IMR-90 (cell line): ENCODE measurements at regions not wholly inside any gene's neighbourhood (a gene's known extent, or its start where the extent isn't known, plus 50 kb on each side); places are given as distances from the start of the nearest gene placed in this dataset.
A peak's percentile ranks its signal among the peaks of the same experiment; 100 is the strongest.

Source experiments
- ATAC-seq: fragments of 200-7000 bp; cut with Tn5 transposase; 2 replicates; pipeline ENCODE4 v1.9.1; 2020; ENCODE audit warnings: low read depth, mild to moderate bottlenecking, moderate library complexity
- BruUV-seq: library from RNA; stranded (reverse); fragments of 400-500 nt; replicated peaks from 2 replicates; lab custom pipeline; 2021; lab: Mats Ljungman, UMichigan
- CTCF ChIA-PET: fragments of 300-600 bp; formaldehyde crosslinking; extraction: SDS; loops from one replicate; lab custom pipeline; 2021; ENCODE audit warnings: antibody characterized with exemption; lab: Yijun Ruan, JAX
- POLR2A ChIA-PET: fragments of 300-600 bp; sonication (Branson Sonifier 250); formaldehyde crosslinking; loops from one replicate; lab custom pipeline; 2022; ENCODE audit warnings: antibody characterized with exemption; ENCODE audit not compliant: unreplicated experiment; lab: Charles Lee
- DNase-seq: peaks from one replicate; pipeline ENCODE4 v3.0.0; 2013
- H2AFZ ChIP-seq: replicated peaks from 2 replicates; pipeline ENCODE3; 2013; ENCODE audit warnings: low read length, mild to moderate bottlenecking; ENCODE audit not compliant: poor library complexity
- H2AK5ac ChIP-seq: 2 replicates; pipeline ENCODE4 v1.6.1; 2013; ENCODE audit warnings: low read depth, low read length, inconsistent platforms
- H2AK9ac ChIP-seq: replicated peaks from 2 replicates; pipeline ENCODE3; 2013; ENCODE audit warnings: mild to moderate bottlenecking, low read depth, low read length, moderate library complexity; ENCODE audit not compliant: poor library complexity
- H2BK120ac ChIP-seq: 2 replicates; pipeline ENCODE4 v1.6.1; 2013; ENCODE audit warnings: low read depth, low read length, inconsistent platforms
- H2BK15ac ChIP-seq: 3 replicates; pipeline ENCODE4 v1.6.1; 2013; ENCODE audit warnings: low read depth, low read length, inconsistent platforms
- H2BK20ac ChIP-seq: 2 replicates; pipeline ENCODE4 v1.6.1; 2013; ENCODE audit warnings: low read depth, mild to moderate bottlenecking, inconsistent platforms, low read length, moderate library complexity
- H2BK5ac ChIP-seq: 2 replicates; pipeline ENCODE4 v1.6.1; 2013; ENCODE audit warnings: mild to moderate bottlenecking, low read depth, low read length, inconsistent platforms; ENCODE audit not compliant: poor library complexity, severe bottlenecking
- H3K14ac ChIP-seq: replicated peaks from 2 replicates; pipeline ENCODE4 v1.6.1; 2013; ENCODE audit warnings: low read depth, low read length, inconsistent platforms
- H3K18ac ChIP-seq: 2 replicates; pipeline ENCODE4 v1.6.1; 2013; ENCODE audit warnings: low read depth, low read length, control low read depth
- H3K23ac ChIP-seq: 2 replicates; pipeline ENCODE4 v1.6.1; 2013; ENCODE audit warnings: low read depth, low read length, inconsistent platforms
- H3K27ac ChIP-seq: 2 replicates; pipeline ENCODE4 v1.5.1; 2013; ENCODE audit warnings: mild to moderate bottlenecking, control low read depth, low read length; ENCODE audit not compliant: insufficient read depth
- H3K27me3 ChIP-seq: 2 replicates; pipeline ENCODE4 v1.6.1; 2013; ENCODE audit warnings: low read length; ENCODE audit not compliant: control insufficient read depth, insufficient read depth
- H3K36me3 ChIP-seq: 2 replicates; pipeline ENCODE4 v1.6.1; 2013; ENCODE audit warnings: low read length, mixed read lengths; ENCODE audit not compliant: control insufficient read depth, insufficient read depth
- H3K4ac ChIP-seq: 2 replicates; pipeline ENCODE4 v1.6.1; 2013; ENCODE audit warnings: low read depth, low read length, inconsistent platforms
- H3K4me1 ChIP-seq: 2 replicates; pipeline ENCODE4 v1.6.1; 2013; ENCODE audit warnings: low read length, mixed read lengths; ENCODE audit not compliant: control insufficient read depth, insufficient read depth
- H3K4me2 ChIP-seq: 2 replicates; pipeline ENCODE4 v1.6.1; 2013; ENCODE audit warnings: low read depth, mild to moderate bottlenecking, control low read depth, low read length, moderate library complexity
- H3K4me3 ChIP-seq: 2 replicates; pipeline ENCODE4 v1.5.1; 2013; ENCODE audit warnings: low read depth, mild to moderate bottlenecking, control low read depth, low read length, moderate library complexity; ENCODE audit not compliant: insufficient read depth
- H3K56ac ChIP-seq: 2 replicates; pipeline ENCODE4 v1.6.1; 2013; ENCODE audit warnings: low read length, inconsistent platforms; ENCODE audit not compliant: insufficient read depth; ENCODE audit errors: extremely low read depth
- H3K79me1 ChIP-seq, 2 experiments: 2 replicates each; pipeline ENCODE4 v1.6.1; 2013; ENCODE audit warnings: low read length in 2 of 2, inconsistent platforms in 1 of 2, low read depth in 1 of 2
- H3K9ac ChIP-seq: 2 replicates; pipeline ENCODE4 v1.6.1; 2013; ENCODE audit warnings: low read depth, low read length, control low read depth
- H3K9me1 ChIP-seq: 2 replicates; pipeline ENCODE4 v1.6.1; 2013; ENCODE audit warnings: low read length, inconsistent platforms; ENCODE audit not compliant: insufficient read depth
- H3K9me3 ChIP-seq: 2 replicates; pipeline ENCODE4 v1.6.1; 2013; ENCODE audit warnings: low read length; ENCODE audit not compliant: control insufficient read depth, insufficient read depth
- H4K20me1 ChIP-seq: 2 replicates; pipeline ENCODE4 v1.6.1; 2013; ENCODE audit warnings: low read length, inconsistent platforms; ENCODE audit not compliant: insufficient read depth
- H4K5ac ChIP-seq: 2 replicates; pipeline ENCODE4 v1.6.1; 2013; ENCODE audit warnings: mild to moderate bottlenecking, low read depth, low read length, control low read depth
- H4K8ac ChIP-seq, 2 experiments: 2 replicates each; pipeline ENCODE4 v1.6.1; 2013; ENCODE audit warnings: low read depth in 2 of 2, low read length in 2 of 2, control low read depth in 1 of 2, inconsistent platforms in 1 of 2
- H4K91ac ChIP-seq: 2 replicates; pipeline ENCODE4 v1.6.1; 2013; ENCODE audit warnings: low read depth, low read length, inconsistent platforms; ENCODE audit not compliant: insufficient read depth
- BHLHE40 ChIP-seq: fragments of 150-350 bp; IDR thresholded peaks from 2 replicates; pipeline ENCODE4 v1.6.1; 2016; ENCODE audit warnings: mild to moderate bottlenecking, low read depth, low read length
- CEBPB ChIP-seq: IDR thresholded peaks from 2 replicates; pipeline ENCODE4 v1.6.1; 2012; ENCODE audit warnings: low read depth, low read length, improper control_type of control experiment
- CHD1 ChIP-seq: IDR thresholded peaks from 2 replicates; pipeline ENCODE4 v1.6.1; 2012; ENCODE audit warnings: low read depth, low read length, improper control_type of control experiment
- ELK1 ChIP-seq: fragments of 150-350 bp; IDR thresholded peaks from 2 replicates; pipeline ENCODE4 v1.6.1; 2016; ENCODE audit warnings: low read depth, mild to moderate bottlenecking, low read length, moderate library complexity, borderline replicate concordance
- FOS ChIP-seq: fragments of 150-350 bp; IDR thresholded peaks from 2 replicates; pipeline ENCODE4 v1.6.1; 2016; ENCODE audit warnings: low read depth, low read length
- MAFK ChIP-seq: IDR thresholded peaks from 2 replicates; pipeline ENCODE4 v1.6.1; 2012; ENCODE audit warnings: low read depth, low read length, improper control_type of control experiment
- MAZ ChIP-seq: IDR thresholded peaks from 2 replicates; pipeline ENCODE4 v1.6.1; 2012; ENCODE audit warnings: low read depth, mild to moderate bottlenecking, low read length, improper control_type of control experiment, moderate library complexity, borderline replicate concordance
- MXI1 ChIP-seq: IDR thresholded peaks from 2 replicates; pipeline ENCODE4 v1.6.1; 2012; ENCODE audit warnings: low read depth, mild to moderate bottlenecking, low read length, moderate library complexity, borderline replicate concordance
- NFE2L2 ChIP-seq: fragments of 150-350 bp; IDR thresholded peaks from 2 replicates; pipeline ENCODE4 v1.6.1; 2016; ENCODE audit warnings: low read depth, mild to moderate bottlenecking, low read length
- POLR2A ChIP-seq: IDR thresholded peaks from 2 replicates; pipeline ENCODE4 v1.6.1; 2012; ENCODE audit warnings: mild to moderate bottlenecking, low read depth, low read length
- RAD21 ChIP-seq: IDR thresholded peaks from 2 replicates; pipeline ENCODE4 v1.6.1; 2012; ENCODE audit warnings: low read length, improper control_type of control experiment
- RCOR1 ChIP-seq: IDR thresholded peaks from 2 replicates; pipeline ENCODE4 v1.6.1; 2012; ENCODE audit warnings: mild to moderate bottlenecking, low read length, improper control_type of control experiment; ENCODE audit not compliant: insufficient replicate concordance
- RFX5 ChIP-seq: IDR thresholded peaks from 2 replicates; pipeline ENCODE4 v1.8.0; 2012; ENCODE audit warnings: low read depth, mild to moderate bottlenecking, low read length, moderate library complexity
- SMC3 ChIP-seq: fragments of 150-350 bp; IDR thresholded peaks from 2 replicates; pipeline ENCODE4 v1.6.1; 2016; ENCODE audit warnings: low read depth, mild to moderate bottlenecking, antibody characterized with exemption, low read length, moderate library complexity
- WGBS, 2 experiments: methylation state at CpG; one replicate each; pipeline versions ENCODE4 v1.1.5 to v1.1.7; 2013; ENCODE audit warnings: missing lambda C conversion rate in 2 of 2; ENCODE audit not compliant: insufficient read length in 1 of 2; ENCODE audit errors: extremely low coverage in 2 of 2; 5-methylcytosine and 5-hydroxymethylcytosine counted together
- dilution Hi-C: fragments of 300-500 bp; cut with HindIII; formaldehyde crosslinking; loops from one replicate; pipeline ENCODE4 v1.14.3; 2018; ENCODE audit warnings: low sequenced_read_pairs; ENCODE audit not compliant: unreplicated experiment
- in situ Hi-C: fragments of 300-500 bp; cut with MboI; formaldehyde crosslinking; loops from 3 replicates; pipeline ENCODE4 v1.14.3; 2019; ENCODE audit warnings: low sequenced_read_pairs, inconsistent platforms, mixed read lengths
- intact Hi-C: fragments of 100-400 bp; cut with micrococcal nuclease; formaldehyde crosslinking; loops from 2 replicates; pipeline ENCODE4 v1.10.0; 2022
- TF ChIP-seq, protein P1 (sequence below): fragments of 150-350 bp; IDR thresholded peaks from 2 replicates; pipeline ENCODE4 v1.6.1; 2017; ENCODE audit warnings: mild to moderate bottlenecking, antibody characterized with exemption, low read length, low read depth
- TF ChIP-seq, protein P2 (sequence below): conservative IDR thresholded peaks from 2 replicates; pipeline ENCODE4 v1.5.1; 2012; ENCODE audit warnings: mild to moderate bottlenecking, low read depth, low read length, improper control_type of control experiment

DNA sequence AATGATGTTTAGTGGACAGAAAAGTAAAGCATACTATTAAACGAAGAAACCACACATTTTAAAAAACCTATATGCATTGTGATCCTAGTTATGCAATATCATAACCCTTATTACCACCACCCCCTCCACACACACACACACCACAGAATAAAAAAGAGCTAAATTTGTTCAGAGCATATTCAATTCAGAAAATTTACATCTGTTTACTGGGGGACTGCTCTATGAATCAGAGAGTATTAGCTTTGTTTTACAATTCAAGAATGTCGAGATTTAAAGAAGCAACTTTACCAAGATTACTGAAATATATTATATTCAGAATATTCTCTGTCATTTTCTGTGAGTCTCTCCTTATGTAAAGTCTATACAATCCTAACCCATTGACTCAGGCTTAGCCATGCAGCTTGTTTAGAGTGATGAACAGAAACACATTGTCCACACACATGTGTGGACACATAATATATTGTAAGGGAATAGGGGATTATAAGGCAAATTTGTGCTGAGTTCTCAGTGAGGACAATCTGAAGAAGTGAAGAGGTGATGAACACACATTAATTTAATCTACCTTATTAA lies 369.6 kb upstream of the MARCKS start:
- DNase-seq (peak; percentile 29), ATAC-seq (no peak)
- Histone ChIP-seq H3K14ac (no peak overlapping the region), H2BK5ac (no peak overlapping the region), H3K56ac (no peak overlapping the region), H4K20me1 (no peaks in the 10 kb centered on the region), H2BK15ac (no peak overlapping the region), H3K27me3 (no peaks in the 10 kb centered on the region), H3K4me2 (no peak overlapping the region), H2BK120ac (no peak overlapping the region), H3K79me1 (no peaks in the 10 kb centered on the region), H3K36me3 (no peaks in the 10 kb centered on the region), H3K9me1 (no peaks in the 10 kb centered on the region), H3K9ac (no peak overlapping the region), H3K9me3 (no peaks in the 10 kb centered on the region), H4K8ac (no peak overlapping the region), H4K5ac (no peak overlapping the region), H2BK20ac (no peak overlapping the region), H2AK9ac (no peak overlapping the region), H2AK5ac (no peak overlapping the region), H3K4me3 (no peak overlapping the region), H3K27ac (no peak overlapping the region), H3K23ac (no peak overlapping the region), H3K4me1 (no peaks in the 10 kb centered on the region), H3K4ac (no peak overlapping the region), H2AFZ (no peak overlapping the region), H3K18ac (no peak overlapping the region), H4K91ac (no peak overlapping the region)
- no peak for TF ChIP-seq RFX5
- no peak for TF ChIP-seq RAD21
- no peak for TF ChIP-seq FOS
- TF ChIP-seq, protein P1, sequence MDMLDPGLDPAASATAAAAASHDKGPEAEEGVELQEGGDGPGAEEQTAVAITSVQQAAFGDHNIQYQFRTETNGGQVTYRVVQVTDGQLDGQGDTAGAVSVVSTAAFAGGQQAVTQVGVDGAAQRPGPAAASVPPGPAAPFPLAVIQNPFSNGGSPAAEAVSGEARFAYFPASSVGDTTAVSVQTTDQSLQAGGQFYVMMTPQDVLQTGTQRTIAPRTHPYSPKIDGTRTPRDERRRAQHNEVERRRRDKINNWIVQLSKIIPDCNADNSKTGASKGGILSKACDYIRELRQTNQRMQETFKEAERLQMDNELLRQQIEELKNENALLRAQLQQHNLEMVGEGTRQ: no peak
- TF ChIP-seq MAZ: no peak
- no peak for TF ChIP-seq SMC3
- no peak for TF ChIP-seq NFE2L2
- no peak for TF ChIP-seq MXI1
- TF ChIP-seq ELK1: no peak
- TF ChIP-seq RCOR1: no peak
- no peak for TF ChIP-seq CHD1
- TF ChIP-seq BHLHE40: no peak
- TF ChIP-seq CEBPB: no peak
- TF ChIP-seq POLR2A: no peak
- TF ChIP-seq, protein P2, sequence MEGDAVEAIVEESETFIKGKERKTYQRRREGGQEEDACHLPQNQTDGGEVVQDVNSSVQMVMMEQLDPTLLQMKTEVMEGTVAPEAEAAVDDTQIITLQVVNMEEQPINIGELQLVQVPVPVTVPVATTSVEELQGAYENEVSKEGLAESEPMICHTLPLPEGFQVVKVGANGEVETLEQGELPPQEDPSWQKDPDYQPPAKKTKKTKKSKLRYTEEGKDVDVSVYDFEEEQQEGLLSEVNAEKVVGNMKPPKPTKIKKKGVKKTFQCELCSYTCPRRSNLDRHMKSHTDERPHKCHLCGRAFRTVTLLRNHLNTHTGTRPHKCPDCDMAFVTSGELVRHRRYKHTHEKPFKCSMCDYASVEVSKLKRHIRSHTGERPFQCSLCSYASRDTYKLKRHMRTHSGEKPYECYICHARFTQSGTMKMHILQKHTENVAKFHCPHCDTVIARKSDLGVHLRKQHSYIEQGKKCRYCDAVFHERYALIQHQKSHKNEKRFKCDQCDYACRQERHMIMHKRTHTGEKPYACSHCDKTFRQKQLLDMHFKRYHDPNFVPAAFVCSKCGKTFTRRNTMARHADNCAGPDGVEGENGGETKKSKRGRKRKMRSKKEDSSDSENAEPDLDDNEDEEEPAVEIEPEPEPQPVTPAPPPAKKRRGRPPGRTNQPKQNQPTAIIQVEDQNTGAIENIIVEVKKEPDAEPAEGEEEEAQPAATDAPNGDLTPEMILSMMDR: no peak
- no peak for TF ChIP-seq MAFK
- dilution Hi-C loops: no loop called here
- in situ Hi-C loops: no loop called here
- BruUV-seq: no TSS peak
- CTCF ChIA-PET: interaction anchor here (1.1 kb wide), 1 partner anchor 392 kb away, joined by 3 read pairs; no protein-coding TSS in a partner anchor
- POLR2A ChIA-PET: no interaction called here
- intact Hi-C loops: no loop called here
- no CpG with 5 or more reads among the region's 2 CpGs for WGBS, 2 experiments
